Body of pancreas (tissue), 4 donors: ENCODE measurements at regions not wholly inside any gene's neighbourhood (a gene's known extent, or its start where the extent isn't known, plus 50 kb on each side); places are given as distances from the start of the nearest gene placed in this dataset.
A peak's percentile ranks its signal among the peaks of the same experiment; 100 is the strongest.

Experiments used
- ATAC-seq: fragments of 150-250 bp; one replicate; pipeline ENCODE4 v1.9.1; 2016
- DNase-seq, 4 donors: peaks; one replicate each; pipeline ENCODE4 v3.0.0-alpha.2; 2019
- H3K27ac ChIP-seq, 4 donors: fragments of 200-600 bp; sonication (generic); 1 replicate in 3 of 4; 2 replicates in 1 of 4; pipeline versions ENCODE4 v1.5.1 to v1.6.1; 2016 to 2019; ENCODE audit warnings: mild to moderate bottlenecking in 1 of 4, mixed read lengths in 1 of 4, moderate library complexity in 1 of 4
- H3K27me3 ChIP-seq, 2 donors: fragments of 200-600 bp; sonication (generic); one replicate each; pipeline ENCODE4 v1.6.0; 2016; ENCODE audit warnings: mild to moderate bottlenecking in 1 of 2
- H3K36me3 ChIP-seq, 2 donors: fragments of 200-600 bp; sonication (generic); replicated peaks in 1 of 2; 2 replicates each; pipeline ENCODE4 v1.5.1; 2016; ENCODE audit warnings: low read depth in 2 of 2; ENCODE audit not compliant: insufficient read depth in 1 of 2
- H3K4me1 ChIP-seq: fragments of 200-600 bp; sonication (generic); one replicate; pipeline ENCODE4 v1.6.0; 2016
- H3K4me3 ChIP-seq, 2 donors: fragments of 200-600 bp; sonication (generic); 1 replicate in 1 of 2; 2 replicates in 1 of 2; pipeline ENCODE4 v1.5.1; 2016 to 2019
- H3K9me3 ChIP-seq, 3 donors: fragments of 200-600 bp; sonication (generic); 1 replicate in 2 of 3; 2 replicates in 1 of 3; pipeline ENCODE4 v1.5.1; 2016
- CTCF ChIP-seq, 7 experiments: fragments of 450-650 bp in 4 of 7; fragments of 200-600 bp in 3 of 7; sonication (generic) in 3 of 7; IDR thresholded peaks; one replicate each; pipeline ENCODE4 v1.5.1; 2016 to 2019; ENCODE audit warnings: antibody characterized with exemption in 7 of 7
- POLR2A ChIP-seq, 3 donors: fragments of 450-650 bp; IDR thresholded peaks; one replicate each; pipeline ENCODE4 v1.6.1; 2016; ENCODE audit warnings: antibody characterized with exemption in 3 of 3, mild to moderate bottlenecking in 2 of 3
- WGBS, 2 donors: methylation state at CpG; one replicate each; pipeline ENCODE4 v1.1.5; 2017; 5-methylcytosine and 5-hydroxymethylcytosine counted together
- intact Hi-C: fragments of 100-400 bp; cut with DNase I; formaldehyde crosslinking; loops from one replicate; pipeline ENCODE4 v1.15.1; 2023

- no peaks in the 10 kb centered on the region for H3K27me3 ChIP-seq
- H3K9me3 ChIP-seq, result no peaks in the 10 kb centered on the region
- ATAC-seq (no peak), DNase-seq (no peak)
- intact Hi-C loops, result no loop called here
- WGBS, 2 donors, result 78 to 81% methylated on average over 5 of the region's 5 CpGs
- no peak overlapping the region for H3K4me3 ChIP-seq
- no peak for TF ChIP-seq CTCF (IDR thresholded peaks at IDR 0.05)
- TF ChIP-seq POLR2A (IDR thresholded peaks at IDR 0.05), result no peak
- H3K4me1 ChIP-seq, result no peaks in the 10 kb centered on the region
- H3K27ac ChIP-seq, result no peak overlapping the region
- no peaks in the 10 kb centered on the region for H3K36me3 ChIP-seq
Observed at GRCh38 chr20:11711214-11711613, 206.5 kb upstream of the BTBD3 start.

GRCh38 chr20:11712639-11713160 is 205.0 kb upstream of the BTBD3 start:
- intact Hi-C loops, result no loop called here
- H3K36me3 ChIP-seq, result no peaks in the 10 kb centered on the region
- no peak overlapping the region for H3K4me3 ChIP-seq
- H3K27ac ChIP-seq, result no peak overlapping the region
- H3K9me3 ChIP-seq, result no peaks in the 10 kb centered on the region
- H3K4me1 ChIP-seq, result no peaks in the 10 kb centered on the region
- ATAC-seq, result no peak
- WGBS, 2 donors, result 50 to 71% methylated on average over 3 of the region's 3 CpGs
- H3K27me3 ChIP-seq, result no peaks in the 10 kb centered on the region
- DNase-seq, result no peak
- TF ChIP-seq CTCF (IDR thresholded peaks at IDR 0.05), result no peak
- no peak for TF ChIP-seq POLR2A (IDR thresholded peaks at IDR 0.05)

GRCh38 chr20:11714886-11715285 is 202.8 kb upstream of the BTBD3 start:
- H3K27ac ChIP-seq, result no peak overlapping the region
- TF ChIP-seq POLR2A (IDR thresholded peaks at IDR 0.05) (no peak), CTCF (IDR thresholded peaks at IDR 0.05) (no peak)
- no peaks in the 10 kb centered on the region for H3K27me3 ChIP-seq
- H3K9me3 ChIP-seq, result no peaks in the 10 kb centered on the region
- no peak for DNase-seq
- H3K36me3 ChIP-seq, result no peaks in the 10 kb centered on the region
- WGBS, 2 donors, result 23 to 46% methylated on average over 2 of the region's 2 CpGs
- ATAC-seq, result no peak
- no peaks in the 10 kb centered on the region for H3K4me1 ChIP-seq
- intact Hi-C loops, result no loop called here
- H3K4me3 ChIP-seq, result no peak overlapping the region

GRCh38 chr20:11716239-11716944 is 201.3 kb upstream of the BTBD3 start:
- no peaks in the 10 kb centered on the region for H3K4me1 ChIP-seq
- H3K4me3 ChIP-seq, result no peak overlapping the region
- no peaks in the 10 kb centered on the region for H3K36me3 ChIP-seq
- ATAC-seq (no peak), DNase-seq (peak in 1 of 4 donors; percentile 3)
- WGBS, 2 donors, result 51 to 64% methylated on average over 4 of the region's 4 CpGs
- no peaks in the 10 kb centered on the region for H3K27me3 ChIP-seq
- TF ChIP-seq CTCF (IDR thresholded peaks at IDR 0.05) (peak in 3 of 7 experiments; percentile 20 to 31 (median 29)), POLR2A (IDR thresholded peaks at IDR 0.05) (no peak)
- no peak overlapping the region for H3K27ac ChIP-seq
- intact Hi-C loops, result no loop called here
- no peaks in the 10 kb centered on the region for H3K9me3 ChIP-seq

GRCh38 chr20:11716945-11717248 is 200.8 kb upstream of the BTBD3 start:
- no peak for TF ChIP-seq CTCF (IDR thresholded peaks at IDR 0.05)
- TF ChIP-seq POLR2A (IDR thresholded peaks at IDR 0.05), result no peak
- H3K36me3 ChIP-seq, result no peaks in the 10 kb centered on the region
- H3K27me3 ChIP-seq, result no peaks in the 10 kb centered on the region
- WGBS, 2 donors, result 92 to 95% methylated on average over 1 of the region's 1 CpG
- no peak overlapping the region for H3K27ac ChIP-seq
- ATAC-seq (no peak), DNase-seq (no peak)
- intact Hi-C loops, result no loop called here
- no peaks in the 10 kb centered on the region for H3K4me1 ChIP-seq
- H3K9me3 ChIP-seq, result no peaks in the 10 kb centered on the region
- H3K4me3 ChIP-seq, result no peak overlapping the region
